Fibroblast of lung (primary cell): ENCODE measurements at regions not wholly inside any gene's neighbourhood (a gene's known extent, or its start where the extent isn't known, plus 50 kb on each side); places are given as distances from the start of the nearest gene placed in this dataset.

Experiments used
- EZH2 ChIP-seq: IDR thresholded peaks from 2 replicates; pipeline ENCODE4 v1.5.1; 2012; ENCODE audit warnings: low read length, control low read depth, mild to moderate bottlenecking; ENCODE audit errors: missing control alignments
- TF ChIP-seq, protein P1 (sequence below), 2 donors: IDR thresholded peaks in 1 of 2; conservative IDR thresholded peaks in 1 of 2; 1 replicate in 1 of 2; 2 replicates in 1 of 2; pipeline ENCODE4 v1.5.1; 2011 to 2012; ENCODE audit warnings: low read length in 2 of 2, control low read depth in 1 of 2, inconsistent platforms in 1 of 2, low read depth in 1 of 2, mild to moderate bottlenecking in 1 of 2

DNA sequence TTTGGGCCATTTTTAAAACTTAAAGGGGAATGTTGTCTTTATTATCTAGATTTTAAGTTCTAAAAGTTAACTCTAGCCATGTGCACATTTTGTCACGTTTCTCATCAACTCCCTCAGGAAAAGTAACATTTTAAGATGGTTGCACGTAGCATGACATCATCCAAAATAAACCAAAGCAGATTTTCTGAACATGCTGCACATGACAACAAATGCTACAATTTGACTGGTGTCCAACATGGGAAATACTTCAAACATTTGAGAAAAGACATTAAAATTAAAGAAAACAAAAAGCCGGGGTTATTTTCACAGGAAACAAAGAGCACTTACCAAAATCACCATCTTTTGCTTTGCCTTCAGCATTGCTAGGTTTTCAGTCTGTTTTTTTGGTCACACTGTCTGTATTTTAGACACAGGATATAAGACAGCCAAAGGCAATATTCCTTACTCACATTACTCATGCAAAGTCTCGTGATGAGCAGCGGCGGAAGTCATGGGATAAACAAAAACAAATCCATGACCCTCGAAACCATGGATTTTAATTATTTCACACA lies 51.3 kb upstream of the RND3 start:
- TF ChIP-seq, protein P1, sequence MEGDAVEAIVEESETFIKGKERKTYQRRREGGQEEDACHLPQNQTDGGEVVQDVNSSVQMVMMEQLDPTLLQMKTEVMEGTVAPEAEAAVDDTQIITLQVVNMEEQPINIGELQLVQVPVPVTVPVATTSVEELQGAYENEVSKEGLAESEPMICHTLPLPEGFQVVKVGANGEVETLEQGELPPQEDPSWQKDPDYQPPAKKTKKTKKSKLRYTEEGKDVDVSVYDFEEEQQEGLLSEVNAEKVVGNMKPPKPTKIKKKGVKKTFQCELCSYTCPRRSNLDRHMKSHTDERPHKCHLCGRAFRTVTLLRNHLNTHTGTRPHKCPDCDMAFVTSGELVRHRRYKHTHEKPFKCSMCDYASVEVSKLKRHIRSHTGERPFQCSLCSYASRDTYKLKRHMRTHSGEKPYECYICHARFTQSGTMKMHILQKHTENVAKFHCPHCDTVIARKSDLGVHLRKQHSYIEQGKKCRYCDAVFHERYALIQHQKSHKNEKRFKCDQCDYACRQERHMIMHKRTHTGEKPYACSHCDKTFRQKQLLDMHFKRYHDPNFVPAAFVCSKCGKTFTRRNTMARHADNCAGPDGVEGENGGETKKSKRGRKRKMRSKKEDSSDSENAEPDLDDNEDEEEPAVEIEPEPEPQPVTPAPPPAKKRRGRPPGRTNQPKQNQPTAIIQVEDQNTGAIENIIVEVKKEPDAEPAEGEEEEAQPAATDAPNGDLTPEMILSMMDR (conservative IDR thresholded peaks at IDR 0.05 in 1 of 2, IDR thresholded peaks at IDR 0.05 in 1 of 2; ENCODE audit: low read depth in 1 of 2, low read length in 2 of 2): no peak
- no peak for TF ChIP-seq EZH2
